HCT116 (cell line): ENCODE measurements at regions not wholly inside any gene's neighbourhood (a gene's known extent, or its start where the extent isn't known, plus 50 kb on each side); places are given as distances from the start of the nearest gene placed in this dataset.

Source experiments
- ATAC-seq: fragments of 200-7000 bp; cut with Tn5 transposase; 2 replicates; pipeline ENCODE4 v1.9.1; 2020; ENCODE audit warnings: mild to moderate bottlenecking, moderate library complexity
- BruUV-seq: library from RNA; stranded (reverse); fragments of 400-500 nt; replicated peaks from 2 replicates; lab custom pipeline; 2021; lab: Mats Ljungman, UMichigan
- CTCF ChIA-PET: fragments of 300-600 bp; sonication (Branson Sonifier 250); formaldehyde crosslinking; loops from one replicate; lab custom pipeline; 2021; ENCODE audit warnings: antibody characterized with exemption; lab: Charles Lee
- POLR2A ChIA-PET: fragments of 300-600, 350-600 bp; sonication (Branson Sonifier 250); formaldehyde crosslinking; loops from one replicate; lab custom pipeline; 2021; ENCODE audit warnings: antibody characterized with exemption; lab: Charles Lee
- RAD21 ChIA-PET, 2 experiments: fragments of 300-600 bp; sonication (Branson Sonifier 250); formaldehyde crosslinking; loops; one replicate each; lab custom pipeline; 2023; ENCODE audit warnings: low total read pairs in 2 of 2; ENCODE audit not compliant: uncharacterized antibody in 2 of 2, unreplicated experiment in 2 of 2, low non-redundant PET in 1 of 2; lab: Charles Lee
- DNase-seq: peaks from one replicate; pipeline ENCODE4 v3.0.0-alpha.2; 2010; ENCODE audit warnings: low read depth, low spot score
- H2AFZ ChIP-seq: fragments of 200-600 bp; shearing (Covaris generic), sonication (generic); 2 replicates; pipeline ENCODE4 v1.6.1; 2017; ENCODE audit warnings: low read depth, mixed run types, mixed read lengths, antibody characterized with exemption, low read length; ENCODE audit not compliant: poor library complexity, severe bottlenecking
- H3K27ac ChIP-seq: 2 replicates; pipeline ENCODE4 v1.5.1; 2012; ENCODE audit warnings: low read depth, low read length
- H3K27me3 ChIP-seq: fragments of 200-600 bp; sonication (generic); 2 replicates; pipeline ENCODE4 v1.6.1; 2016; ENCODE audit warnings: mixed run types, low read length, mixed read lengths; ENCODE audit not compliant: insufficient read depth
- H3K36me3 ChIP-seq, 2 experiments: fragments of 200-500 bp in 1 of 2; fragments of 200-600 bp in 1 of 2; sonication (Bioruptor generic) in 1 of 2; sonication (generic) in 1 of 2; 2 replicates each; pipeline versions ENCODE4 v1.5.1 to v1.6.1; 2014 to 2016; ENCODE audit warnings: low read length in 2 of 2, inconsistent platforms in 1 of 2, mixed read lengths in 1 of 2, mixed run types in 1 of 2; ENCODE audit not compliant: insufficient read depth in 2 of 2, control insufficient read depth in 1 of 2
- H3K4me1 ChIP-seq, 2 experiments: fragments of 200-600 bp in 1 of 2; sonication (generic) in 1 of 2; 2 replicates each; pipeline versions ENCODE4 v1.5.1 to v1.6.1; 2012 to 2017; ENCODE audit warnings: low read length in 2 of 2, inconsistent platforms in 1 of 2, mild to moderate bottlenecking in 1 of 2, mixed read lengths in 1 of 2, mixed run types in 1 of 2, moderate library complexity in 1 of 2; ENCODE audit not compliant: insufficient read depth in 2 of 2, control insufficient read depth in 1 of 2
- H3K4me2 ChIP-seq: fragments of 200-600 bp; sonication (generic); 2 replicates; pipeline ENCODE4 v1.6.1; 2017; ENCODE audit warnings: mixed run types, low read length, mixed read lengths
- H3K4me3 ChIP-seq, 2 experiments: fragments of 200-600 bp in 1 of 2; sonication (generic) in 1 of 2; replicated peaks in 1 of 2; 2 replicates each; pipeline ENCODE4 v1.5.1; 2011 to 2016; ENCODE audit warnings: low read length in 2 of 2, control low read depth in 1 of 2, low read depth in 1 of 2, mild to moderate bottlenecking in 1 of 2, mixed read lengths in 1 of 2, mixed run types in 1 of 2
- H3K79me2 ChIP-seq: fragments of 200-600 bp; sonication (generic); 2 replicates; pipeline ENCODE4 v1.6.1; 2017; ENCODE audit warnings: mild to moderate bottlenecking, mixed run types, low read length, moderate library complexity, mixed read lengths; ENCODE audit not compliant: insufficient read depth
- H3K9ac ChIP-seq: fragments of 200-600 bp; sonication (generic); 2 replicates; pipeline ENCODE4 v1.6.1; 2016; ENCODE audit warnings: low read length, mixed read lengths
- H3K9me2 ChIP-seq: fragments of 200-600 bp; sonication (generic), shearing (Covaris generic); 2 replicates; pipeline ENCODE4 v1.6.1; 2017; ENCODE audit warnings: mixed run types, mild to moderate bottlenecking, moderate library complexity; ENCODE audit not compliant: insufficient read depth
- H3K9me3 ChIP-seq, 2 experiments: fragments of 200-500 bp in 1 of 2; fragments of 200-600 bp in 1 of 2; sonication (Bioruptor generic) in 1 of 2; sonication (generic) in 1 of 2; 2 replicates each; pipeline ENCODE4 v1.6.1; 2014 to 2017; ENCODE audit warnings: low read length in 2 of 2, mixed read lengths in 2 of 2, inconsistent platforms in 1 of 2, low read depth in 1 of 2, mild to moderate bottlenecking in 1 of 2, mixed run types in 1 of 2, moderate library complexity in 1 of 2; ENCODE audit not compliant: control insufficient read depth in 1 of 2, insufficient read depth in 1 of 2
- H4K20me1 ChIP-seq: fragments of 200-600 bp; sonication (generic), shearing (Covaris generic); 2 replicates; pipeline ENCODE4 v1.6.1; 2017; ENCODE audit warnings: mixed run types, mild to moderate bottlenecking, moderate library complexity; ENCODE audit not compliant: insufficient read depth
- ATF3 ChIP-seq: IDR thresholded peaks from 2 replicates; pipeline ENCODE4 v1.6.1; 2012
- CBX3 ChIP-seq: IDR thresholded peaks from 2 replicates; pipeline ENCODE4 v1.6.1; 2012; ENCODE audit warnings: low read depth
- CEBPB ChIP-seq: IDR thresholded peaks from 2 replicates; pipeline ENCODE4 v1.6.1; 2012; ENCODE audit warnings: low read depth
- ELF1 ChIP-seq: IDR thresholded peaks from 2 replicates; pipeline ENCODE4 v1.6.1; 2012; ENCODE audit warnings: low read depth, borderline replicate concordance
- EZH2 ChIP-seq: fragments of 200-600 bp; sonication (generic); IDR thresholded peaks from 2 replicates; pipeline ENCODE4 v1.6.1; 2017; ENCODE audit warnings: antibody characterized with exemption, mixed run types
- FOSL1 ChIP-seq: IDR thresholded peaks from 2 replicates; pipeline ENCODE4 v1.6.1; 2012; ENCODE audit warnings: low read depth
- JUND ChIP-seq: IDR thresholded peaks from 2 replicates; pipeline ENCODE4 v1.6.1; 2012
- MAX ChIP-seq: IDR thresholded peaks from 2 replicates; pipeline ENCODE4 v1.6.1; 2012
- POLR2A ChIP-seq: IDR thresholded peaks from 2 replicates; pipeline ENCODE4 v1.7.0; 2011; ENCODE audit warnings: borderline replicate concordance; ENCODE audit not compliant: insufficient read depth, insufficient read length; ENCODE audit errors: extremely low read depth
- POLR2AphosphoS5 ChIP-seq: IDR thresholded peaks from 2 replicates; pipeline ENCODE4 v1.6.1; 2011; ENCODE audit warnings: mild to moderate bottlenecking, low read depth, low read length, moderate library complexity
- SIN3A ChIP-seq: IDR thresholded peaks from 2 replicates; pipeline ENCODE4 v1.6.1; 2012; ENCODE audit warnings: low read depth
- SRF ChIP-seq: IDR thresholded peaks from 2 replicates; pipeline ENCODE4 v1.6.1; 2012; ENCODE audit warnings: low read depth
- ZBTB33 ChIP-seq: IDR thresholded peaks from 2 replicates; pipeline ENCODE4 v1.6.1; 2011; ENCODE audit warnings: mild to moderate bottlenecking, low read length, moderate library complexity; ENCODE audit not compliant: insufficient replicate concordance; ENCODE audit errors: extremely low read depth
- ZFX ChIP-seq: fragments of 450-650 bp; IDR thresholded peaks from 2 replicates; pipeline ENCODE4 v1.6.1; 2017
- ZNF274 ChIP-seq: fragments of 200-500 bp; sonication (Bioruptor generic); IDR thresholded peaks from 2 replicates; pipeline ENCODE4 v1.6.1; 2014; ENCODE audit warnings: mild to moderate bottlenecking, low read depth, low read length, inconsistent platforms
- intact Hi-C: fragments of 100-400 bp; cut with micrococcal nuclease; formaldehyde crosslinking; loops from 2 replicates; pipeline ENCODE4 v1.10.0; 2022

GRCh38 chr18:47519277-47519676 lies 267.8 kb upstream of the SKOR2 start:
- H3K4me1 ChIP-seq = no peaks in the 10 kb centered on the region
- ChIA-PET CTCF (no interaction called here), POLR2A (interaction anchor here (0.6 kb wide), 1 partner anchor 30 kb away, joined by 3 read pairs; no protein-coding TSS in a partner anchor), RAD21 (no interaction called here)
- TF ChIP-seq EZH2 (no peak), FOSL1 (no peak), POLR2A (no peak), POLR2AphosphoS5 (no peak), ATF3 (no peak), CEBPB (no peak), ZNF274 (no peak), SIN3A (no peak), CBX3 (no peak), JUND (no peak), ELF1 (no peak), SRF (no peak), ZBTB33 (no peak), MAX (no peak), ZFX (no peak)
- no peaks in the 10 kb centered on the region for H3K79me2 ChIP-seq
- intact Hi-C loops = no loop called here
- H3K27ac ChIP-seq = no peak overlapping the region
- no peak overlapping the region for H3K4me2 ChIP-seq
- no peak for DNase-seq
- BruUV-seq = no TSS peak
- no peaks in the 10 kb centered on the region for H3K36me3 ChIP-seq
- H3K4me3 ChIP-seq = no peak overlapping the region
- H4K20me1 ChIP-seq = no peaks in the 10 kb centered on the region
- H3K9me2 ChIP-seq = no peaks in the 10 kb centered on the region
- no peaks in the 10 kb centered on the region for H3K9me3 ChIP-seq
- no peak overlapping the region for H3K9ac ChIP-seq
- no peak overlapping the region for H2AFZ ChIP-seq
- no peak for ATAC-seq
- H3K27me3 ChIP-seq = peaks cover 7% of the 10 kb centered on the region; the same call in 1 of the 2 replicates
